GM21381 (cell line): ENCODE measurements at regions not wholly inside any gene's neighbourhood (a gene's known extent, or its start where the extent isn't known, plus 50 kb on each side); places are given as distances from the start of the nearest gene placed in this dataset.

Experiments used
- ATAC-seq: cut with Tn5 transposase; IDR thresholded peaks from one replicate; pipeline ENCODE4 v1.9.1; 2021; ENCODE audit warnings: mild to moderate bottlenecking, moderate library complexity; ENCODE audit not compliant: unreplicated experiment

GRCh38 chr2:220192994-220193753 lies 565.7 kb downstream of the SLC4A3 start:
- ATAC-seq, result no peak

- ATAC-seq, result no peak
Observed at GRCh38 chr2:220194630-220195584, 567.5 kb downstream of the SLC4A3 start.

- no peak for ATAC-seq
Observed at GRCh38 chr2:220198896-220199295, 571.5 kb downstream of the SLC4A3 start.

- ATAC-seq, result no peak
Observed at GRCh38 chr2:220202066-220202465, 574.6 kb downstream of the SLC4A3 start.

GRCh38 chr2:220209093-220209492 lies 581.7 kb downstream of the SLC4A3 start:
- no peak for ATAC-seq

GRCh38 chr2:220209751-220210150 lies 582.3 kb downstream of the SLC4A3 start:
- ATAC-seq, result no peak

GRCh38 chr2:220212296-220213080 lies 585.1 kb downstream of the SLC4A3 start:
- no peak for ATAC-seq

GRCh38 chr2:220215785-220216184 lies 588.4 kb downstream of the SLC4A3 start:
- no peak for ATAC-seq

- ATAC-seq, result no peak
Observed at GRCh38 chr2:220219371-220219770, 591.9 kb downstream of the SLC4A3 start.

- ATAC-seq, result no peak
Observed at GRCh38 chr2:220220009-220220408, 592.6 kb downstream of the SLC4A3 start.

GRCh38 chr2:220221992-220222391 lies 594.6 kb downstream of the SLC4A3 start:
- ATAC-seq, result no peak

- no peak for ATAC-seq
Observed at GRCh38 chr2:220224691-220225543, 597.5 kb downstream of the SLC4A3 start.

GRCh38 chr2:220226076-220226475 lies 598.6 kb downstream of the SLC4A3 start:
- no peak for ATAC-seq

GRCh38 chr2:220226546-220226945 lies 599.1 kb downstream of the SLC4A3 start:
- ATAC-seq, result no peak

GRCh38 chr2:220227266-220227920 lies 600.0 kb downstream of the SLC4A3 start:
- ATAC-seq, result no peak

GRCh38 chr2:220228310-220229006 lies 601.0 kb downstream of the SLC4A3 start:
- ATAC-seq, result no peak

- no peak for ATAC-seq
Observed at GRCh38 chr2:220240641-220241040, 613.2 kb downstream of the SLC4A3 start.

- ATAC-seq, result no peak
Observed at GRCh38 chr2:220241423-220241822, 614.0 kb downstream of the SLC4A3 start.

- no peak for ATAC-seq
Observed at GRCh38 chr2:220243571-220243970, 616.1 kb downstream of the SLC4A3 start.
